ENCODE measurements at regions not wholly inside any gene's neighbourhood (a gene's known extent, or its start where the extent isn't known, plus 50 kb on each side); places are given as distances from the start of the nearest gene placed in this dataset.

GRCh38 chr2:11962707-11963328 is 216.4 kb downstream of the LPIN1 start:
- no peak for TF ChIP-seq CTCF (conservative IDR thresholded peaks at IDR 0.05)
- Mint-ChIP-seq H3K27me3 (no peaks in the 10 kb centered on the region), H3K27ac (no peak overlapping the region), H3K4me3 (no peak overlapping the region), H3K36me3 (no peaks in the 10 kb centered on the region), H3K9me3 (no peaks in the 10 kb centered on the region), H3K4me1 (ENCODE audit: unreplicated experiment) (no peaks in the 10 kb centered on the region)
- no peak for DNase-seq (ENCODE audit: extremely low spot score, unreplicated experiment)

GRCh38 chr2:11963966-11964365 is 217.5 kb downstream of the LPIN1 start:
- H3K4me3 Mint-ChIP-seq = no peak overlapping the region
- no peaks in the 10 kb centered on the region for H3K9me3 Mint-ChIP-seq
- peaks cover 2% of the 10 kb centered on the region for H3K27me3 Mint-ChIP-seq
- no peak for TF ChIP-seq CTCF (conservative IDR thresholded peaks at IDR 0.05)
- H3K27ac Mint-ChIP-seq = no peak overlapping the region
- no peaks in the 10 kb centered on the region for H3K36me3 Mint-ChIP-seq
- H3K4me1 Mint-ChIP-seq (ENCODE audit: unreplicated experiment) = no peaks in the 10 kb centered on the region
- DNase-seq (ENCODE audit: extremely low spot score, unreplicated experiment) = no peak

- no peaks in the 10 kb centered on the region for H3K4me1 Mint-ChIP-seq (ENCODE audit: unreplicated experiment)
- no peak for TF ChIP-seq CTCF (conservative IDR thresholded peaks at IDR 0.05)
- no peak overlapping the region for H3K27ac Mint-ChIP-seq
- peaks cover 4% of the 10 kb centered on the region for H3K36me3 Mint-ChIP-seq
- H3K9me3 Mint-ChIP-seq = peaks cover 12% of the 10 kb centered on the region
- H3K4me3 Mint-ChIP-seq = no peak overlapping the region
- DNase-seq (ENCODE audit: extremely low spot score, unreplicated experiment) = no peak
- peaks cover 2% of the 10 kb centered on the region for H3K27me3 Mint-ChIP-seq
These were observed 221.6 kb downstream of the LPIN1 start for GRCh38 chr2:11967946-11968465.

GRCh38 chr2:11968521-11968920 is 222.1 kb downstream of the LPIN1 start:
- peaks cover 2% of the 10 kb centered on the region for H3K27me3 Mint-ChIP-seq
- H3K27ac Mint-ChIP-seq = no peak overlapping the region
- no peak for DNase-seq (ENCODE audit: extremely low spot score, unreplicated experiment)
- peaks cover 4% of the 10 kb centered on the region for H3K36me3 Mint-ChIP-seq
- TF ChIP-seq CTCF (conservative IDR thresholded peaks at IDR 0.05) = no peak
- H3K9me3 Mint-ChIP-seq = peaks cover 12% of the 10 kb centered on the region
- no peak overlapping the region for H3K4me3 Mint-ChIP-seq
- no peaks in the 10 kb centered on the region for H3K4me1 Mint-ChIP-seq (ENCODE audit: unreplicated experiment)

GRCh38 chr2:11969774-11970173 is 223.3 kb downstream of the LPIN1 start:
- Mint-ChIP-seq H3K4me3 (no peak overlapping the region), H3K4me1 (ENCODE audit: unreplicated experiment) (no peaks in the 10 kb centered on the region), H3K9me3 (peaks cover 17% of the 10 kb centered on the region), H3K27ac (no peak overlapping the region), H3K36me3 (peaks cover 4% of the 10 kb centered on the region), H3K27me3 (peaks cover 2% of the 10 kb centered on the region)
- no peak for DNase-seq (ENCODE audit: extremely low spot score, unreplicated experiment)
- TF ChIP-seq CTCF (conservative IDR thresholded peaks at IDR 0.05) = no peak
